HFF-Myc (cell line): ENCODE measurements at regions not wholly inside any gene's neighbourhood (a gene's known extent, or its start where the extent isn't known, plus 50 kb on each side); places are given as distances from the start of the nearest gene placed in this dataset.
"Not testable (repeated sequence)": the region's sequence is repeated elsewhere in the genome, so short reads cannot be mapped to it uniquely, and the experiment has no call there.

ENCODE experiments used
- DNase-seq: peaks from one replicate; pipeline ENCODE4 v3.0.0-alpha.2; 2011; ENCODE audit warnings: low read depth; ENCODE audit errors: extremely low read depth
- H3K4me3 ChIP-seq: replicated peaks from 2 replicates; pipeline ENCODE4 v1.5.1; 2011; ENCODE audit warnings: low read depth, mild to moderate bottlenecking, control low read depth, low read length
- TF ChIP-seq, protein P1 (sequence below): IDR thresholded peaks from 2 replicates; pipeline ENCODE4 v1.5.1; 2012; ENCODE audit warnings: mild to moderate bottlenecking, low read depth, low read length, control low read depth; ENCODE audit errors: missing control alignments

DNA sequence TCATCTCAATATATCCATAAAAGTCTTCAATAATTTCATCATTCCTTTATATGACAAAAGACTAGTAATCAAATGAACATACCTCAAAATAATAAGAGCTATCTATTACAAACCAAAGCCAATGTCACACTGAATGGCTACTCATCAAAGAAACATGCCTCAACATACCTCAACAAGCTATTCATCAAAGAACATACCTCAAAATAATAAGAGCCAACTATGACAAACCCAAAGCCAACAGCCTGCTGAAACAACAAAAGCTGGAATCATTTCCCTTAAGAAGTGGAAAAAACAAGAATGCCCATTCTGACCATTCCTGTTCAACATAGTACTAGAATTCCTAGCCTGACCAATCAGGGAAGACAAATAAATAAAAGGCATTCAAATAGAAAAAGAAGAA, 1373.7 kb downstream of the BRINP3 start:
- H3K4me3 ChIP-seq, result no peak overlapping the region
- TF ChIP-seq, protein P1, sequence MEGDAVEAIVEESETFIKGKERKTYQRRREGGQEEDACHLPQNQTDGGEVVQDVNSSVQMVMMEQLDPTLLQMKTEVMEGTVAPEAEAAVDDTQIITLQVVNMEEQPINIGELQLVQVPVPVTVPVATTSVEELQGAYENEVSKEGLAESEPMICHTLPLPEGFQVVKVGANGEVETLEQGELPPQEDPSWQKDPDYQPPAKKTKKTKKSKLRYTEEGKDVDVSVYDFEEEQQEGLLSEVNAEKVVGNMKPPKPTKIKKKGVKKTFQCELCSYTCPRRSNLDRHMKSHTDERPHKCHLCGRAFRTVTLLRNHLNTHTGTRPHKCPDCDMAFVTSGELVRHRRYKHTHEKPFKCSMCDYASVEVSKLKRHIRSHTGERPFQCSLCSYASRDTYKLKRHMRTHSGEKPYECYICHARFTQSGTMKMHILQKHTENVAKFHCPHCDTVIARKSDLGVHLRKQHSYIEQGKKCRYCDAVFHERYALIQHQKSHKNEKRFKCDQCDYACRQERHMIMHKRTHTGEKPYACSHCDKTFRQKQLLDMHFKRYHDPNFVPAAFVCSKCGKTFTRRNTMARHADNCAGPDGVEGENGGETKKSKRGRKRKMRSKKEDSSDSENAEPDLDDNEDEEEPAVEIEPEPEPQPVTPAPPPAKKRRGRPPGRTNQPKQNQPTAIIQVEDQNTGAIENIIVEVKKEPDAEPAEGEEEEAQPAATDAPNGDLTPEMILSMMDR, result no peak
- no peak for DNase-seq

DNA sequence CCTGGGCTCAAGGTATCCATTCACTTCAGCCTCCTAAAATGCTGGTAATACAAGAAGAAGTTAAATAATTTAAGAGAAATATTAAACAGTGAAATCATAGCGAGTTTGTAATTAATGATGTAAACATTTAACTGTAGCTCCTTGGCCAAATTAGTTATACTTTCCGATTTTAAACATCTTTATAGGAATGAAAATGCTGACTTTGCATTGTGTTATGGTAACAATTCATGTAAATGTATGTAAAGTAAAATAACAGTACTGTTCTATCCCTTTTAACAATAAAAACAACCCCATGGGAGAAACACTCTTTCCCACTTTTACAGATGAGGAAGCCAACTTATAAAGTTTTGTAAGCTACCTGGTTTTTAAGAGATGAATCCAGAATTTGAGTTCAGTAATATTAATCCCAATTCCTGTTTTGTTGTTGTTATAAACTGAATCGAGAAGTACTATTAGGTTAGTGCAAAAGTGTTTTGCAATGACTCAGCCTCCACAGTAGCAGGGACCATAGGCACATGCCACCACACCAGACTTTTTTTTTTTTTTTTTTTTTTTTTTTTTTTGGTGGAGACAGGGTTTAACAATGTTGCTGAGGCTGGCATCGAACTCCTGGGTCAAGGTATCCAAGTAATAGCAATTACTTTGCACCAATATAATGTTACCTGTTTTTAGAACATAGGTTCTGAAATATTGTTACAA, 1360.4 kb downstream of the BRINP3 start:
- no peak overlapping the region for H3K4me3 ChIP-seq
- DNase-seq, result no peak
- TF ChIP-seq, protein P1, result no peak

DNA sequence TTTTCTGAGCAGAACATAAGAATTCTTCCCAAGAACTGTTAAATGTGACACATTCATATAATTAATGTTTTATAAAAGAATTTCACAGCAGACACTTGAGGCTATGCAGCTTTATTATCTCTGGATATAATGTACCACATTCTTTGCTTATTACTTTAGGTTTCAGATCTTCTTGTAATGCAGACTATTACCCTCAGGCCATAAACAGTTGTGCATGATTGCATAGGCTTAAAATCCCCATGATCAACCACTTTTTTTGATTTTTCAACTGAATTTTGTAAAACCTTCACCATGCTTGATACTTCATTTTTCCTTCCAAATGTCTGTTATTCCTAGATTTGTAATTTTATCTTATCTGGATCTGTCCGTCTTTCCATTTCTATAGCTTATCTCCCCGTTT, 1355.7 kb downstream of the BRINP3 start:
- TF ChIP-seq, protein P1, result no peak
- no peak for DNase-seq
- H3K4me3 ChIP-seq, result no peak overlapping the region

DNA sequence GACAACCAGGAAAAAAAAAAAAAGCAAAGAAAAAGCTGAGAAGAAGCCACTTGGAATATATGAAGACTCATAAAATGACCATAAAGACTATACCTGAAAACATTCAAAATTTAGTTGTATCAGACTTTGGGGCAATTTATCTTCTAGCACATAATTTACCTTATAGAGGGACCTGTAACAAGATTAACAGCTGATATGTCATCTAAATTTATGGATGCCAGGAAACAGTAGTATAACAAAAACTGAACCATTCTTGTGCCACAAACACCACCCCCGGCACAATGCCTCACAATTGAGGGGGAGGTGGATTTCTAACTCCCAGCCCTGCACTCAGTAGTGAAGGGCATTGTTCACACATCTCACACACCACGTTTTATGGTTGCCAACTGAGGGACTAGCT, 1352.0 kb downstream of the BRINP3 start:
- TF ChIP-seq, protein P1, result no peak
- no peak overlapping the region for H3K4me3 ChIP-seq

DNA sequence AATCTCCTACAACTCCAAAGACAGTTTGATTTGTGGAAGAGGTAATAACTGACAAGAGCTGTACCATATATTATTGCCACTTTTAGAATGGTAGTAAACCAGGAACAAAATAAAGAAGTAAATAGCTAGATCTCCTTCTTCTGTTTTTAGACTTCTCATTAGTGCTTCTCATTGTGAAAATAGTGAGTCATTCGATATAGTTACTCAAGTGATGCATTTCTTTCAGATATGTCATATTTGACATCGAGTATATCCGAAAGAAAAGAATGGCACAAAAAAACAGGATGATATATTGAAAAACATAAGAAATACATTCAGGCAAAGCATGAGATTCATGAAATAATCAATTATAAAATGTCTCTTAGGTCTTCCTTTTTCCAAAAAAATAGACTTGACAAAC, 1346.1 kb downstream of the BRINP3 start:
- H3K4me3 ChIP-seq, result no peak overlapping the region
- no peak for DNase-seq
- TF ChIP-seq, protein P1, result no peak

More for the DNA sequence above, 1352.0 kb downstream of the BRINP3 start:
- no peak for DNase-seq

DNA sequence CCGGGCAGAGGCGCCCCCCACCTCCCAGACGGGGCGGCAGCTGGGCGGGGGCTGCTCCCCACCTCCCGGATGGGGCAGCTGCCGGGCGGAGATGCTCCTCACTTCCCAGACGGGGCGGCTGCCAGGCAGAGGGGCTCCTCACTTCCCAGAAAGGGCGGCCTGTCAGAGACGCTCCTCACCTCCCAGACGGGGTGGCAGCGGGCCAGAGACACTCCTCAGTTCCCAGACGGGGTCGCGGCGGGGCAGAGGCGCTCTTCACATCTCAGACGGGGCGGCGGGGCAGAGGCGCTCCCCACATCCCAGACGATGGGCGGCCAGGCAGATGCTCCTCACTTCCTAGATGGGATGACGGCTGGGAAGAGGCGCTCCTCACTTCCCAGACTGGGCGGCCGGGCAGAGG, 1337.9 kb downstream of the BRINP3 start:
- H3K4me3 ChIP-seq, DNase-seq: not testable (repeated sequence)

DNA sequence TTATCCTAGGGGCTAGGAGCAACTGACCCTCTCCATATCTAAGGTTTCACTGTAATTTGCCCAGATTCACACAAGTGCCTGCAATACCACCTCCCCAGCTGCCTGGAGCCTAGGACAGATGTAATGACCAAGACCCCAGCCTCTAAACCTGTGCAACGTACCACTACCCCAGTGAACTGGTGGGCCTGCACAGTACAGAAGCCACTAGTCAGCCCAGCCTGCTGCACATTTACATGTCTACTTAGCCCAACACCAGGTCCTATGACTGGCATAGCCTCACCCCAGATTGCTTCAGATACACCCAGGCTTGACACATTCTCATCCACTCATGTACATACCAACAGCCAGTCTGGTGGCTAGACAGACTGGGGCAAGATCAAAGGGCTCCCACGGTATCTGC, 1336.6 kb downstream of the BRINP3 start:
- TF ChIP-seq, protein P1, result no peak
- no peak for DNase-seq
- no peak overlapping the region for H3K4me3 ChIP-seq
